HFF-Myc (cell line): ENCODE measurements at regions not wholly inside any gene's neighbourhood (a gene's known extent, or its start where the extent isn't known, plus 50 kb on each side); places are given as distances from the start of the nearest gene placed in this dataset.

ENCODE experiments used
- DNase-seq: peaks from one replicate; pipeline ENCODE4 v3.0.0-alpha.2; 2011; ENCODE audit warnings: low read depth; ENCODE audit errors: extremely low read depth
- H3K4me3 ChIP-seq: replicated peaks from 2 replicates; pipeline ENCODE4 v1.5.1; 2011; ENCODE audit warnings: low read depth, mild to moderate bottlenecking, control low read depth, low read length
- TF ChIP-seq, protein P1 (sequence below): IDR thresholded peaks from 2 replicates; pipeline ENCODE4 v1.5.1; 2012; ENCODE audit warnings: mild to moderate bottlenecking, low read depth, low read length, control low read depth; ENCODE audit errors: missing control alignments

DNA sequence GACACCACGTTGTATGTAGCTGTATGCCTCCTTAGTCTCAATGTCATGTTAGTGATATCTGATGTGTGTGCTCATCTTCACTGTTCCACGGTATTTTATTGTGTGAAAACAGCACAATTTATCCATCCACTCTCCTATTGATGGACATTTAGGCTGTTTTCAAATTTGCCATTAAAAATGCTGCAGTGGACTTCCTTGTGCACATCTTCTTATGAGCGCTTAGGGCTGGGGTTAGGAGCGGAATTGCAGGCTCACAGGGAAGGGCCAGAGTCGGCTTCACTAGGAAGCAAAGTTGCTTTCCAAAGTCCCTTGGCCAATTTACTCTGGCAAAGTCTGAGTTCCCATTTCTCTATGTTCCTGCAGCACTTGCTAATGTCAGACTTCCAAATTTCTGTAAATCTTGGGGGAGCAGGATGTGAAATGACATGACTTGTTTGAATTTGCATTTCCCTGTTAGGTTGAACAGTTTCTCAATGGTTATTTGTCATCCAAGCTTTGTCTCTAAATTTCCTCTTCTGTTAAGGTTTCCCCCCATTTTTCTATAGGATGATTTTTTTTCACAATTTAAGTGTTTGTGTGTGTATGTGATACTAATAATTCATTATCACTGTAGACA is 75.4 kb downstream of the MYEOV start:
- TF ChIP-seq, protein P1, sequence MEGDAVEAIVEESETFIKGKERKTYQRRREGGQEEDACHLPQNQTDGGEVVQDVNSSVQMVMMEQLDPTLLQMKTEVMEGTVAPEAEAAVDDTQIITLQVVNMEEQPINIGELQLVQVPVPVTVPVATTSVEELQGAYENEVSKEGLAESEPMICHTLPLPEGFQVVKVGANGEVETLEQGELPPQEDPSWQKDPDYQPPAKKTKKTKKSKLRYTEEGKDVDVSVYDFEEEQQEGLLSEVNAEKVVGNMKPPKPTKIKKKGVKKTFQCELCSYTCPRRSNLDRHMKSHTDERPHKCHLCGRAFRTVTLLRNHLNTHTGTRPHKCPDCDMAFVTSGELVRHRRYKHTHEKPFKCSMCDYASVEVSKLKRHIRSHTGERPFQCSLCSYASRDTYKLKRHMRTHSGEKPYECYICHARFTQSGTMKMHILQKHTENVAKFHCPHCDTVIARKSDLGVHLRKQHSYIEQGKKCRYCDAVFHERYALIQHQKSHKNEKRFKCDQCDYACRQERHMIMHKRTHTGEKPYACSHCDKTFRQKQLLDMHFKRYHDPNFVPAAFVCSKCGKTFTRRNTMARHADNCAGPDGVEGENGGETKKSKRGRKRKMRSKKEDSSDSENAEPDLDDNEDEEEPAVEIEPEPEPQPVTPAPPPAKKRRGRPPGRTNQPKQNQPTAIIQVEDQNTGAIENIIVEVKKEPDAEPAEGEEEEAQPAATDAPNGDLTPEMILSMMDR: no peak
- DNase-seq: no peak
- no peak overlapping the region for H3K4me3 ChIP-seq

DNA sequence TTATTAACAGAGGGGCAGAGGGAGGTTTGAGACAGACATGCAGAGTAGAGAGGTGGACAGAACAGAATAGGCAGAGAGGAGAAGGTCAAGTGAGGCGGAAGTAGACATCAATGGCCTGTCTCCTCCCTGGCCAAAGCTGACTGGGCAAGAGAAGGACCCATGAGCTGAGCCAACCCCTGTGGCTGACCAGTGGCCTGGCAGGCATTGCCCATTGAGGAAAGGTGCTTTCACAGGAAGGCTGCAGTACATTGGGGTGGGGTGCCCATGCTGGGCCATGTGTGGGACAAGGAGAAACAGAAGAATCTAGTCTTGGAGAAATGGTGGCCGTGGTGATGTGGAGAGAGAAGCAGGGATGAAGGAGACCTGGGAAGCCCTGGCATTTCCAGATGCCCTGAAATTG is 76.0 kb downstream of the MYEOV start:
- no peak for DNase-seq
- H3K4me3 ChIP-seq: no peak overlapping the region
- TF ChIP-seq, protein P1: no peak

DNA sequence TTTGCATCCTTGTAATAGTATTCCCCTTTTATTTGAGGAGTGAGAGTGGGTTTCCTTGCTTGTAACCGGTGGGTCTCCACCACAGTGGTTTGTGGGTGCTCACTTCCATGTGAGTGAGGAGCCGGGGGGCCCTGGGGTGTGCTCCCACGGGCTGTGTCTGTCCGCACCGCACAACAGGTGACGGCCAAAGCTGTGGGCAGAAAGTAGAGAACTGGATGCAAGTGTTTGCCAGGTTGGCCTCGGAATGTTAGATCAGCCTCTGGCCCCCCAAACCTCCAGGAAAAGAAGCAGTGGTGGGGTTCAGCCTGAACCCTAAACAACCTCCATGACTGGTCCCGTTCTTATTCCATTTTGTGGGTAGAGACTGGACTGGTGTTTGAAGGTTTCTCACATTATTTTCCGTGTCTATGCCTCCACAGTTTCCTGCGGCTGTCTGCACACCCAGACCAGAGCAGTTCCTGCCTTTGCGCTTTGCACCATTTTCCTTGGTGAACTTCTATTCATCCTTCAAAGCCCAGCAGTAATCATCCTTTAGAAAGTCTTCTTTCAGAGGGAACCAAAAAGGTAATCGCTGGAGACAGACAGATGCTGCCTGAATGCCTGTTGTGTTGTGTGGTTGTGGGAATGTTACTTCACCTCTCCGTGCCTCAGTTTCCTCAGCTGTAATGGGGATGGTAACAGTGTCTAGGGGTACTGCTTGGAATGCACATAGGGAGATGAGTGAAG is 77.2 kb downstream of the MYEOV start:
- no peak for DNase-seq
- TF ChIP-seq, protein P1: no peak
- H3K4me3 ChIP-seq: no peak overlapping the region

DNA sequence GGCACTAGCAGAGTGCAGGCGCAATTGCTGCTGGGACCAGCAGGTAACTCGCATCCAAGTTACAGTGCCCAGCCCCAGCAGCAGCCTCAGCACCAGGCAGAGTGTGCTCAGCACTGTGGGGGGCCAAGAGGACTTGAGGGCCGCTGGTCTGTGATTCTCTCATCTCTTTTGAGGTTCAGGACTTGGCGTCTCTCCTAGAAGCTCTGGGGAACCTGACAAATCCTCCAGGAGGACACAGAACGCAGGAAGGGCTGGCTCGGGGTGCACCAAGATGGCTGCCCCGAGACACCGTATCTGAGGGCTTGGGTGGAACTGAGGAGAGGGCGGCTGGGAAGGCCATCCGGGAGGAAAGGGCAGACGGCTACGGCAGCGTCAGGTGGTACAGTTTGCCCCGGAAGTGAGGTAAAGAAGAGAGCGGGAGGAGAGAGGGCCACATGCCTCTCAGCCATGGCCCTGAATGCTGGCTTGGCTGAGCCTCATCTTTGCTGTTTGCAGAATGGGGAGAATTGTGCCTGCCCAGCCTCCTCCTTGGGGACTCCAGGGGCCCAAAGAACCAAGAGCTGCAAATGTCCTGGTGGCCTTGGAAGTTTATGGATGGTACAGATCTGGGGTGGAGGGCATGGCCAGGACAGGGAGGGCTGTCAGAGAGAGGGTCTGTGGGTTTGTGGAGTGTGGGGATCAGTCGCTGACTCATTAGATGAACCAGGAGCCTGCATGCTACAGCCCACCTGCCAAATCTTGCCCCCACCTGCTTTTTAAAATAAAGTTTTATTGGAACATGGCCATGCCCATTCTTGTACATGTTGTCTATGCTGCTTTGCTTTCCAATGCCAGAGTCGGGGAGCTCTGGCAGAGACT is 78.0 kb downstream of the MYEOV start:
- DNase-seq: no peak
- H3K4me3 ChIP-seq: no peak overlapping the region
- TF ChIP-seq, protein P1: no peak

DNA sequence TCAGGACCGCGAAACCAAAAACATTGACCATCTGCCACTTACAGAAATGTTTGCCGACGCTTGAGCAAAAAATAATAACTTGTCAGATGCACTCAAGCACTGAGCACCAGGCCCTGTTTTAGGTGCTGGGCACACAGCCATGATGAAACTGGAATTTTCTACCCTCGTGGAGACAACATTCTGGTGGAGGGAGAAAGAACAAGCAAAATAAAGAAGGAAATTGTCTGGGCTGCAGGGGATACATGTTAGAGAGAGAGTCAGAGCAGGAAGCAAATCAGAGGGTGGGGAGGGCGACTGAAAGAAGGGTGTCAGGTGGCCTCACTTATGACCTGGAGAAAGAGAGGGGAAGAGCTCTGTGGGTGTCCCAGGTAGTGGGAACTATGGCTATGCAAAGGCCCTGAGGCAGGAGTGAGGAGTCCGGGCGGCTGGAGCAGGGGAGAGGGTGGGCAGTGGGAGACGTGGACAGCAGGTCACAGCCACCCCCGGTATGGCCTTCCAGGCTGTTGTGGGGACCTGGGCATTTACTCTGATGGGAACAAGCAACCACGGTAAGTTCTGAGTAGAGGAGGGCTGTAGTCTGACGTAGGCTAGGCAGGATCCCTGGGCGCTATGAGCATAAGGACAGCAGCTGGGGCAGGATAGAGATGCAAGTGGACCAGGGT is 78.8 kb downstream of the MYEOV start:
- TF ChIP-seq, protein P1: no peak
- no peak overlapping the region for H3K4me3 ChIP-seq
- DNase-seq: no peak

DNA sequence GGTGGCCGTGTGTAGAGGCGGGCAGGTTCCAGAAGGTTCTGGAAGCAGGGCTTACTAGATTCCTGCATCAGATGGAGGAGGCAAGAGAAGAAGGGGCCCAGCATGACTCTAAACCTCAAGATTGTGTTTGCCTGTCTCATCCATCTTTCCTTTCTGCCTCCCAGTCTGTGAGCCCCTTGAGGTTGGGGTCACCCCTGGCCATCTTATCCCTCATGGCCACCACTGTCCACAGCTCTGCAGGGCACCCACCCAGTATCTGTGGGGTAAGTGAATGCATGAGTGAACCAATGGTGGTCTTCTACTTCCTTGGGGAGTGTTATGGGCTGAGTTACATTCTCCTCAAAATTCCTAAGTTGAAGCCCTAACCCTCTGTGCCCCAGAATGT is 79.3 kb downstream of the MYEOV start:
- no peak overlapping the region for H3K4me3 ChIP-seq
- no peak for DNase-seq
- TF ChIP-seq, protein P1: no peak
